ENCODE measurements at regions not wholly inside any gene's neighbourhood (a gene's known extent, or its start where the extent isn't known, plus 50 kb on each side); places are given as distances from the start of the nearest gene placed in this dataset.

- H3K4me1 Mint-ChIP-seq (ENCODE audit: low read depth) = no peaks in the 10 kb centered on the region
- no peaks in the 10 kb centered on the region for H3K27me3 Mint-ChIP-seq (ENCODE audit: low read depth)
- CTCF ChIA-PET = no interaction called here
- peaks cover 2% of the 10 kb centered on the region for H3K9me3 Mint-ChIP-seq
- DNase-seq = no peak
- no peak overlapping the region for H3K27ac Mint-ChIP-seq
- H3K4me3 Mint-ChIP-seq = no peak overlapping the region
- intact Hi-C loops (cut with micrococcal nuclease) = no loop called here
- no peaks in the 10 kb centered on the region for H3K36me3 Mint-ChIP-seq (ENCODE audit: low read depth)
Observed at GRCh38 chr16:51685498-51685897, 534.4 kb upstream of the SALL1 start.

- CTCF ChIA-PET = no interaction called here
- H3K4me3 Mint-ChIP-seq = no peak overlapping the region
- no peak for DNase-seq
- no peak overlapping the region for H3K27ac Mint-ChIP-seq
- H3K9me3 Mint-ChIP-seq = peaks cover 2% of the 10 kb centered on the region
- H3K4me1 Mint-ChIP-seq (ENCODE audit: low read depth) = no peaks in the 10 kb centered on the region
- H3K36me3 Mint-ChIP-seq (ENCODE audit: low read depth) = no peaks in the 10 kb centered on the region
- intact Hi-C loops (cut with micrococcal nuclease) = no loop called here
- H3K27me3 Mint-ChIP-seq (ENCODE audit: low read depth) = no peaks in the 10 kb centered on the region
Observed at GRCh38 chr16:51683882-51684281, 532.8 kb upstream of the SALL1 start.

GRCh38 chr16:51682905-51683304, 531.8 kb upstream of the SALL1 start:
- CTCF ChIA-PET = no interaction called here
- H3K4me1 Mint-ChIP-seq (ENCODE audit: low read depth) = no peaks in the 10 kb centered on the region
- no peaks in the 10 kb centered on the region for H3K36me3 Mint-ChIP-seq (ENCODE audit: low read depth)
- no peaks in the 10 kb centered on the region for H3K27me3 Mint-ChIP-seq (ENCODE audit: low read depth)
- no peak for DNase-seq
- intact Hi-C loops (cut with micrococcal nuclease) = no loop called here
- H3K27ac Mint-ChIP-seq = no peak overlapping the region
- H3K4me3 Mint-ChIP-seq = no peak overlapping the region
- H3K9me3 Mint-ChIP-seq = no peaks in the 10 kb centered on the region

- CTCF ChIA-PET = no interaction called here
- H3K9me3 Mint-ChIP-seq = no peaks in the 10 kb centered on the region
- no peaks in the 10 kb centered on the region for H3K4me1 Mint-ChIP-seq (ENCODE audit: low read depth)
- DNase-seq = no peak
- no peaks in the 10 kb centered on the region for H3K27me3 Mint-ChIP-seq (ENCODE audit: low read depth)
- H3K36me3 Mint-ChIP-seq (ENCODE audit: low read depth) = no peaks in the 10 kb centered on the region
- no peak overlapping the region for H3K4me3 Mint-ChIP-seq
- H3K27ac Mint-ChIP-seq = no peak overlapping the region
- intact Hi-C loops (cut with micrococcal nuclease) = no loop called here
Observed at GRCh38 chr16:51674615-51675014, 523.5 kb upstream of the SALL1 start.

GRCh38 chr16:51670527-51670926, 519.5 kb upstream of the SALL1 start:
- Mint-ChIP-seq H3K36me3 (ENCODE audit: low read depth) (no peaks in the 10 kb centered on the region), H3K4me3 (no peak overlapping the region), H3K4me1 (ENCODE audit: low read depth) (no peaks in the 10 kb centered on the region), H3K9me3 (no peaks in the 10 kb centered on the region), H3K27me3 (ENCODE audit: low read depth) (no peaks in the 10 kb centered on the region), H3K27ac (no peak overlapping the region)
- DNase-seq = no peak
- intact Hi-C loops (cut with micrococcal nuclease) = no loop called here
- CTCF ChIA-PET = no interaction called here

- Mint-ChIP-seq H3K4me3 (no peak overlapping the region), H3K36me3 (ENCODE audit: low read depth) (no peaks in the 10 kb centered on the region), H3K27me3 (ENCODE audit: low read depth) (no peaks in the 10 kb centered on the region), H3K27ac (no peak overlapping the region), H3K9me3 (no peaks in the 10 kb centered on the region), H3K4me1 (ENCODE audit: low read depth) (no peaks in the 10 kb centered on the region)
- CTCF ChIA-PET = no interaction called here
- intact Hi-C loops (cut with micrococcal nuclease) = no loop called here
- no peak for DNase-seq
Observed at GRCh38 chr16:51666821-51667220, 515.8 kb upstream of the SALL1 start.

- Mint-ChIP-seq H3K9me3 (peaks cover 1% of the 10 kb centered on the region), H3K27ac (no peak overlapping the region), H3K4me1 (ENCODE audit: low read depth) (no peaks in the 10 kb centered on the region), H3K27me3 (ENCODE audit: low read depth) (no peaks in the 10 kb centered on the region), H3K36me3 (ENCODE audit: low read depth) (no peaks in the 10 kb centered on the region), H3K4me3 (no peak overlapping the region)
- intact Hi-C loops (cut with micrococcal nuclease) = no loop called here
- CTCF ChIA-PET = no interaction called here
- no peak for DNase-seq
Observed at GRCh38 chr16:51666074-51666473, 515.0 kb upstream of the SALL1 start.

- CTCF ChIA-PET = no interaction called here
- intact Hi-C loops (cut with micrococcal nuclease) = no loop called here
- H3K27ac Mint-ChIP-seq = no peak overlapping the region
Observed at GRCh38 chr16:51665436-51665998, 514.4 kb upstream of the SALL1 start.

GRCh38 chr16:51658531-51658930, 507.5 kb upstream of the SALL1 start:
- Mint-ChIP-seq H3K27me3 (ENCODE audit: low read depth) (no peaks in the 10 kb centered on the region), H3K4me3 (no peak overlapping the region), H3K4me1 (ENCODE audit: low read depth) (no peaks in the 10 kb centered on the region), H3K36me3 (ENCODE audit: low read depth) (no peaks in the 10 kb centered on the region), H3K9me3 (peaks cover 12% of the 10 kb centered on the region), H3K27ac (no peak overlapping the region)
- CTCF ChIA-PET = no interaction called here
- intact Hi-C loops (cut with micrococcal nuclease) = no loop called here
- no peak for DNase-seq

More at GRCh38 chr16:51665436-51665998, 514.4 kb upstream of the SALL1 start:
- Mint-ChIP-seq H3K4me1 (ENCODE audit: low read depth) (no peaks in the 10 kb centered on the region), H3K36me3 (ENCODE audit: low read depth) (no peaks in the 10 kb centered on the region), H3K4me3 (no peak overlapping the region), H3K9me3 (peaks cover 1% of the 10 kb centered on the region), H3K27me3 (ENCODE audit: low read depth) (no peaks in the 10 kb centered on the region)
- no peak for DNase-seq

- H3K36me3 Mint-ChIP-seq (ENCODE audit: low read depth) = no peaks in the 10 kb centered on the region
- H3K27ac Mint-ChIP-seq = no peak overlapping the region
- intact Hi-C loops (cut with micrococcal nuclease) = no loop called here
- no peaks in the 10 kb centered on the region for H3K27me3 Mint-ChIP-seq (ENCODE audit: low read depth)
- peaks cover 12% of the 10 kb centered on the region for H3K9me3 Mint-ChIP-seq
- no peaks in the 10 kb centered on the region for H3K4me1 Mint-ChIP-seq (ENCODE audit: low read depth)
- CTCF ChIA-PET = no interaction called here
- no peak overlapping the region for H3K4me3 Mint-ChIP-seq
- no peak for DNase-seq
Observed at GRCh38 chr16:51657848-51658247, 506.8 kb upstream of the SALL1 start.

- H3K27ac Mint-ChIP-seq = no peak overlapping the region
- CTCF ChIA-PET = no interaction called here
- H3K4me3 Mint-ChIP-seq = no peak overlapping the region
- H3K36me3 Mint-ChIP-seq (ENCODE audit: low read depth) = no peaks in the 10 kb centered on the region
- H3K4me1 Mint-ChIP-seq (ENCODE audit: low read depth) = no peaks in the 10 kb centered on the region
- peaks cover 11% of the 10 kb centered on the region for H3K9me3 Mint-ChIP-seq
- no peaks in the 10 kb centered on the region for H3K27me3 Mint-ChIP-seq (ENCODE audit: low read depth)
- DNase-seq = no peak
- intact Hi-C loops (cut with micrococcal nuclease) = no loop called here
Observed at GRCh38 chr16:51655249-51655648, 504.2 kb upstream of the SALL1 start.

- Mint-ChIP-seq H3K4me1 (ENCODE audit: low read depth) (no peaks in the 10 kb centered on the region), H3K36me3 (ENCODE audit: low read depth) (no peaks in the 10 kb centered on the region), H3K27ac (no peak overlapping the region), H3K4me3 (no peak overlapping the region), H3K27me3 (ENCODE audit: low read depth) (no peaks in the 10 kb centered on the region), H3K9me3 (peaks cover 9% of the 10 kb centered on the region)
- intact Hi-C loops (cut with micrococcal nuclease) = no loop called here
- DNase-seq = no peak
- CTCF ChIA-PET = interaction anchor here (0.6 kb wide), 1 partner anchor 23 kb away, joined by 3 read pairs; no protein-coding TSS in a partner anchor
Observed at GRCh38 chr16:51651061-51651466, 500.0 kb upstream of the SALL1 start.

GRCh38 chr16:51649631-51650030, 498.6 kb upstream of the SALL1 start:
- CTCF ChIA-PET = interaction anchor here (0.6 kb wide), 1 partner anchor 136 kb away, joined by 3 read pairs; no protein-coding TSS in a partner anchor
- H3K36me3 Mint-ChIP-seq (ENCODE audit: low read depth) = no peaks in the 10 kb centered on the region
- DNase-seq = no peak
- H3K4me1 Mint-ChIP-seq (ENCODE audit: low read depth) = no peaks in the 10 kb centered on the region
- peaks cover 2% of the 10 kb centered on the region for H3K9me3 Mint-ChIP-seq
- H3K27me3 Mint-ChIP-seq (ENCODE audit: low read depth) = no peaks in the 10 kb centered on the region
- intact Hi-C loops (cut with micrococcal nuclease) = no loop called here
- no peak overlapping the region for H3K4me3 Mint-ChIP-seq
- H3K27ac Mint-ChIP-seq = no peak overlapping the region

- intact Hi-C loops (cut with micrococcal nuclease) = no loop called here
- no peaks in the 10 kb centered on the region for H3K36me3 Mint-ChIP-seq (ENCODE audit: low read depth)
- H3K27ac Mint-ChIP-seq = no peak overlapping the region
- peaks cover under 1% of the 10 kb centered on the region for H3K9me3 Mint-ChIP-seq
- H3K27me3 Mint-ChIP-seq (ENCODE audit: low read depth) = no peaks in the 10 kb centered on the region
- CTCF ChIA-PET = no interaction called here
- no peak overlapping the region for H3K4me3 Mint-ChIP-seq
- H3K4me1 Mint-ChIP-seq (ENCODE audit: low read depth) = no peaks in the 10 kb centered on the region
- DNase-seq = no peak
Observed at GRCh38 chr16:51648526-51648925, 497.5 kb upstream of the SALL1 start.
